ENCODE measurements at regions not wholly inside any gene's neighbourhood (a gene's known extent, or its start where the extent isn't known, plus 50 kb on each side); places are given as distances from the start of the nearest gene placed in this dataset.

DNA sequence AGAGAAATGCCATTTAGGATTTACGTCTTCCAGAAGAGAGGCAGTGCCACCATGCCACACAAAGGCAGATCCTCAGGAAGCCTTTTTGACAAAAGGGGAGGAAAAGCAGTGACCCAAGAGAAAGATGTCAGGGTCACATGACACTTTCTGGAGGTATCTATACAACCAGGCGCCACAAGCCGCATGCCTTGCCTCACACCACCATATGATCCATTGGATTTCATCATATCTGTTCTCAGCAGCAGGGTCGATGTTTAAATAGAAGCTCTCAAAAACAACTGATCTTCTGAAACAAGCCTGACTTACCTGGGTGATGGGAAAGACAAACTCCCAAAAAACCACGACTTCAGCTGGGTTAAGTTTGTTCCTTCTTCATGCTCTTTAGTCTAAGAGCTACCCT is 52.5 kb upstream of the UNC5B start:
- no peak for DNase-seq

DNA sequence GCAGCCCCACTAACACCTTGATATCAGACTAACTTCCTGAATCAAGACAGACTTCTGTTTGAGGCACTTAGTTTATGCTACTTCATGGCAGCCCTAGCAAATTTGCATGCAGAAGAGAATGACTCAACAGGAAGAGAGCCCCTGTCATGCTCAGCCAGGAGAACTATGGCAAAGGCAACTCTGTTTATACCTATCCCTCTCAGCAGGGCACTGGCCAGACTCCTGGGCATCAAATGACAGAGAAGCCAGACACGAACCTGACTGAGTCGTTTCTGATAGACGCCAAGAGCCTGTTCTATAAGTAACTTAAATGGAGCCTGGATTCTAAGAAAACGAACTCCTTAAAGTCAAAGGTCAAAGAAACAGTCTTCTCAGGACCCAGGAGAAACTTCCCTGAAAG is 50.9 kb upstream of the UNC5B start:
- no peak for DNase-seq

Measured in stimulated activated CD8-positive, alpha-beta memory T cell treated with anti-CD3 and anti-CD28 coated beads, Interleukin-4, amount 100 ng/mL, for 48 hours (primary cell).